ENCODE measurements at regions not wholly inside any gene's neighbourhood (a gene's known extent, or its start where the extent isn't known, plus 50 kb on each side); places are given as distances from the start of the nearest gene placed in this dataset.

- DNase-seq, result no peak
Observed at GRCh38 chrX:15914486-15914885, 59.9 kb upstream of the AP1S2 start.

- no peak for DNase-seq
Observed at GRCh38 chrX:15913146-15913545, 58.5 kb upstream of the AP1S2 start.

GRCh38 chrX:15911734-15912550, 57.3 kb upstream of the AP1S2 start:
- DNase-seq, result peak in 1 of 5 experiments; percentile 0

- no peak for DNase-seq
Observed at GRCh38 chrX:15909605-15910004, 55.0 kb upstream of the AP1S2 start.

- DNase-seq, result no peak
Observed at GRCh38 chrX:15908603-15909290, 54.1 kb upstream of the AP1S2 start.

- no peak for DNase-seq
Observed at GRCh38 chrX:15906041-15906943, 51.7 kb upstream of the AP1S2 start.
